Neural cell (in vitro differentiated cells): ENCODE measurements at regions not wholly inside any gene's neighbourhood (a gene's known extent, or its start where the extent isn't known, plus 50 kb on each side); places are given as distances from the start of the nearest gene placed in this dataset.

ENCODE experiments used
- EZH2 ChIP-seq: fragments of 200-600, 300-800 bp; shearing (Covaris generic), sonication (generic); IDR thresholded peaks from 2 replicates; pipeline ENCODE4 v1.6.1; 2014; ENCODE audit warnings: antibody characterized with exemption, low read length, borderline replicate concordance, mild to moderate bottlenecking; ENCODE audit not compliant: insufficient read depth, poor library complexity, severe bottlenecking
- POLR2AphosphoS5 ChIP-seq: IDR thresholded peaks from 2 replicates; pipeline ENCODE4 v1.6.1; 2012
- TF ChIP-seq, protein P1 (sequence below): fragments of 450-650 bp; IDR thresholded peaks from 2 replicates; pipeline ENCODE4 v1.5.1; 2014; ENCODE audit warnings: antibody characterized with exemption, mild to moderate bottlenecking, moderate library complexity; ENCODE audit not compliant: poor library complexity, severe bottlenecking

DNA sequence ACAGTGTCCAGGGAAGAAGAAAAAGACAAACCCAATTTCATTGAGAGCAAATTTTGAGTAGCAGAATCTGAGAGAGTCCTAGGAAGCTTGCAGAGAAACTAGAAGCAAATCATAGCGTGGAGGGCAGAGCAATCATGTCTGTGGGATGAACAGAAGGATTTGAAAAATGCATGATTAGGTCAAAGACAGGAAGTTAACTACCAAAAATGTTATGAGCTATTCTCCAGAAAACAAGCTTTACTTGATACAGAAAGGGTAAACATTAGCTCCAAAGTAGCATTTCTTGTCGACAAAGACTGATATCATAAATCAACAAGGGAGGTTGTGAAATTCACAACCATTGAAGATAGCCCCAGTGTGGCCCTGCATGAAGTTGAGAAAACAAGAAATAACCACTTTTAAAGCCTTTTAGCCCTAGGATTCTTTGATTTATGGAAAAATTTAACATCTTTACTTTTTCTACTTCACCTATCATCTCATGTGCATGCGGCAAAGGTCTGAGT lies 97.7 kb upstream of the MEGF10 start:
- TF ChIP-seq, protein P1, sequence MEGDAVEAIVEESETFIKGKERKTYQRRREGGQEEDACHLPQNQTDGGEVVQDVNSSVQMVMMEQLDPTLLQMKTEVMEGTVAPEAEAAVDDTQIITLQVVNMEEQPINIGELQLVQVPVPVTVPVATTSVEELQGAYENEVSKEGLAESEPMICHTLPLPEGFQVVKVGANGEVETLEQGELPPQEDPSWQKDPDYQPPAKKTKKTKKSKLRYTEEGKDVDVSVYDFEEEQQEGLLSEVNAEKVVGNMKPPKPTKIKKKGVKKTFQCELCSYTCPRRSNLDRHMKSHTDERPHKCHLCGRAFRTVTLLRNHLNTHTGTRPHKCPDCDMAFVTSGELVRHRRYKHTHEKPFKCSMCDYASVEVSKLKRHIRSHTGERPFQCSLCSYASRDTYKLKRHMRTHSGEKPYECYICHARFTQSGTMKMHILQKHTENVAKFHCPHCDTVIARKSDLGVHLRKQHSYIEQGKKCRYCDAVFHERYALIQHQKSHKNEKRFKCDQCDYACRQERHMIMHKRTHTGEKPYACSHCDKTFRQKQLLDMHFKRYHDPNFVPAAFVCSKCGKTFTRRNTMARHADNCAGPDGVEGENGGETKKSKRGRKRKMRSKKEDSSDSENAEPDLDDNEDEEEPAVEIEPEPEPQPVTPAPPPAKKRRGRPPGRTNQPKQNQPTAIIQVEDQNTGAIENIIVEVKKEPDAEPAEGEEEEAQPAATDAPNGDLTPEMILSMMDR = no peak
- TF ChIP-seq EZH2 (no peak), POLR2AphosphoS5 (no peak)
